Epithelial cell of proximal tubule (primary cell): ENCODE measurements at regions not wholly inside any gene's neighbourhood (a gene's known extent, or its start where the extent isn't known, plus 50 kb on each side); places are given as distances from the start of the nearest gene placed in this dataset.

ENCODE experiments used
- DNase-seq: peaks from one replicate; pipeline ENCODE4 v3.0.0-alpha.2; 2011; ENCODE audit warnings: low read depth
- H3K4me3 ChIP-seq: 2 replicates; pipeline ENCODE4 v1.5.1; 2011; ENCODE audit warnings: low read depth, mild to moderate bottlenecking, low read length
- CTCF ChIP-seq: conservative IDR thresholded peaks from 2 replicates; pipeline ENCODE4 v1.5.1; 2012; ENCODE audit warnings: low read depth, mild to moderate bottlenecking, low read length

GRCh38 chr6:66638099-66638498 lies 931.1 kb upstream of the EYS start:
- no peak for DNase-seq
- no peak overlapping the region for H3K4me3 ChIP-seq
- no peak for TF ChIP-seq CTCF

- no peak for DNase-seq
- TF ChIP-seq CTCF: no peak
- H3K4me3 ChIP-seq: no peak overlapping the region
These were observed 921.9 kb upstream of the EYS start for GRCh38 chr6:66628917-66629316.

- H3K4me3 ChIP-seq: no peak overlapping the region
- no peak for DNase-seq
- TF ChIP-seq CTCF: no peak
These were observed 916.0 kb upstream of the EYS start for GRCh38 chr6:66623050-66623449.

GRCh38 chr6:66605971-66606370 lies 898.9 kb upstream of the EYS start:
- no peak for DNase-seq
- no peak overlapping the region for H3K4me3 ChIP-seq
- no peak for TF ChIP-seq CTCF

- H3K4me3 ChIP-seq: no peak overlapping the region
- no peak for TF ChIP-seq CTCF
- no peak for DNase-seq
These were observed 898.0 kb upstream of the EYS start for GRCh38 chr6:66605011-66605410.

GRCh38 chr6:66599541-66599940 lies 892.5 kb upstream of the EYS start:
- no peak overlapping the region for H3K4me3 ChIP-seq
- no peak for TF ChIP-seq CTCF
- DNase-seq: no peak

- TF ChIP-seq CTCF: no peak
- H3K4me3 ChIP-seq: no peak overlapping the region
- DNase-seq: no peak
These were observed 871.3 kb upstream of the EYS start for GRCh38 chr6:66578362-66578761.
